GM19467 (cell line): ENCODE measurements at regions not wholly inside any gene's neighbourhood (a gene's known extent, or its start where the extent isn't known, plus 50 kb on each side); places are given as distances from the start of the nearest gene placed in this dataset.
"Not testable (repeated sequence)": the region's sequence is repeated elsewhere in the genome, so short reads cannot be mapped to it uniquely, and the experiment has no call there.

Source experiments
- ATAC-seq: cut with Tn5 transposase; IDR thresholded peaks from one replicate; pipeline ENCODE4 v1.9.1; 2021; ENCODE audit warnings: mild to moderate bottlenecking, moderate library complexity; ENCODE audit not compliant: unreplicated experiment

- no peak for ATAC-seq
These were observed 63.5 kb downstream of the SPATA31D1 start for GRCh38 chr9:82052081-82052480.

GRCh38 chr9:82054264-82055015, 65.9 kb downstream of the SPATA31D1 start:
- no peak for ATAC-seq

- no peak for ATAC-seq
These were observed 69.2 kb downstream of the SPATA31D1 start for GRCh38 chr9:82057805-82058204.

DNA sequence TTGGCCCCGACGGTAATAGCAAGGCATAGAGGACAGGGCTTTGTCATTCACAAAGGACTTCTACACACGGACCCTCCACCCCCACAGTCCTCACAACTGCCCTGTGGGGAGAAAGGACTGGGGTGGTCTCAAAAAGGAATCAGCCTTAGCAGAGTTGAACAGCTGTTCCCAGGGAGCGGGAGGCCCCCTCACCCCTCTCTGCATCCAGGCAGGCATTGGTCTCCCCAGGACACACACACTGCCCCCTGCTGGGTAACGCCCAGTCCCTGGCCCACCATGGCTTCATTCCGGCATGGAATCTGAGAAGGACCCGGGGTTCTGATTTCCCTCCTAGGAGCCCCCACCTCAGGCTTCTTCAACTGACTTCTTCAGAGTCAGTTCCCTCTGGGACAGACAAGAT, 73.2 kb downstream of the SPATA31D1 start:
- ATAC-seq, result not testable (repeated sequence)

GRCh38 chr9:82062245-82062644, 73.7 kb downstream of the SPATA31D1 start:
- no peak for ATAC-seq

DNA sequence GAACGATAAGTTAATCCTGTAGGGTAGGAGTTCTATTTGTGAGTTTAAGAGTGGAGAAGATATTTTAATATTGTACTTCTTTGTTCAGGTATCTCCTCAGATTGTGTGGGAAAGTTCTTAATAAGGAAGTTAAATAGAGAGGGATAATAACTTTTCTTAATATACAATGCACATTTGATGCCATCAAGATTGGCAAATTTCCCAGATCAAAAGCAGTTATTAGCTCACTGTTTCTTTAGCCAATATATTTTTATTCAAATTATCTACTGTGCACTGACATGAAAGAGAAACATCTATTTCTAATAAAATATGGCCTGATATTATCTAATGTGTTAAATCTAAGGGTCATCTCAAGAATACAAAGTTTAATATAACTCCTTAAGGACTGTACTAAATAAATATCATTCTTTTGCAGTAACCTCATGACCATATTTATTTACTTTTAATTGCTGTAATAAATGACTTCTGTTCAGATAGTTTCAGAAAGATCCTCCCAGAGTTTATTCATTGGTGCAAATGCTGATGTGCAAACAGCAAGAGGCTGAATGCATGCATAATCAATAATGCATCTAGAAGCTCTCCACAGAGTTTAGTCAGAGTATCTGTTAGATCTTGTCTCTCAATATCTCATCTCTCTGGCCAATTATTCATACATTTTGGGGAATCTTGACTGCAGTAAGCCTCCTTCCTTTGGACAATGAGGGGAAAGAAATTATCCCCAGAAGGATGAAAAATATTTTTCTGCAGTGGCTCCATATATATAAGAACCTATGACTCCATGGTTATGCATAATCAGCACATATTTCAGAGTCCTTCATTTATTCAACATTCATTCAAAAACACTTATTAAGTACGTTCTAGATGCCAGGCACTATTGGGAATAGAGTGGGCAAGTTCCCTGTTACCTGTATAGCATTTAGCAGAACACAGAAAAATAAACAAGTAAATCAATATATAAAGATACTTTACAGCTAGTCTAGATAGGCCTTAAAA, 85.3 kb downstream of the SPATA31D1 start:
- no peak for ATAC-seq

GRCh38 chr9:82080265-82080664, 91.7 kb downstream of the SPATA31D1 start:
- ATAC-seq, result no peak

- no peak for ATAC-seq
These were observed 92.9 kb downstream of the SPATA31D1 start for GRCh38 chr9:82081496-82081895.

- no peak for ATAC-seq
These were observed 94.0 kb downstream of the SPATA31D1 start for GRCh38 chr9:82082563-82082962.

GRCh38 chr9:82088591-82088990, 100.0 kb downstream of the SPATA31D1 start:
- no peak for ATAC-seq

DNA sequence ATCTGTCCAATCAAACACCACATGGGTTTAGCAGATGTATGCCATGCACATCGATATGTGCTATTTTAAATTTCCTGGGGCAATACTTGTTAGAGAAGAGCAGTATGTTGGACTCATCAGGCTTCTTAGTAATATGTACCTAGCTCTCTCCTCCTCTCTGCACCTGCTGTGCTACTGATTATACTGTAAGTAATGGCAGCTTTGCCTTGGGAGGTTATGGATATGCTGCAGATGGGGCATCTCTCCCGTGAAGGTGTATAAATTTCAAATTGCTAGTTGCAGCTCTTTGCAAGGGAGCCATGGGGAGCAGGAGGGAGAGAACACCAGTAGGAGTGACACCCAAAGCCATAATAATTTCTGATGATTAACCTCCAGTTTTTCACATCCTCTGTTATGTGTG, 101.5 kb downstream of the SPATA31D1 start:
- no peak for ATAC-seq

GRCh38 chr9:82091100-82091499, 102.5 kb downstream of the SPATA31D1 start:
- ATAC-seq, result no peak

GRCh38 chr9:82091610-82092009, 103.0 kb downstream of the SPATA31D1 start:
- no peak for ATAC-seq

DNA sequence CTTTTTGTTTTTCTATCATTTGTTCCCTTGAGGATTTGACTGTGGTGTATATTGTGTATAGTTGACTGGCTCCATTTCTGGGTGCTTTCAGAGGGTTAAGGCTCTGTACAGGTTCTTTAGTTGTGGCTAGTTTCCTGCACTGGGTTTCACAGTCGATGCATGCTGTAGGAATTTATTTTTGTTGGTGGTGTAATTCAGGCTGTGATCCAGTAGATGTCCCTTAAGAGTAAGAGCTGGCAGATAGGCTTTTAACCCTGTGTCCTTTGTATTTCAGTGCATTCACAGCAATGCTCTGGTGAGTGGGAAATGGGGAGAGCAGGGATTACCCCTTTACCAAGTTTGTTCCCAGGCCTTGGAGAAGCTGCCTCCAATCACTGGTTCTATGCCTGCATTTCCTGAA, 112.9 kb downstream of the SPATA31D1 start:
- ATAC-seq, result no peak

DNA sequence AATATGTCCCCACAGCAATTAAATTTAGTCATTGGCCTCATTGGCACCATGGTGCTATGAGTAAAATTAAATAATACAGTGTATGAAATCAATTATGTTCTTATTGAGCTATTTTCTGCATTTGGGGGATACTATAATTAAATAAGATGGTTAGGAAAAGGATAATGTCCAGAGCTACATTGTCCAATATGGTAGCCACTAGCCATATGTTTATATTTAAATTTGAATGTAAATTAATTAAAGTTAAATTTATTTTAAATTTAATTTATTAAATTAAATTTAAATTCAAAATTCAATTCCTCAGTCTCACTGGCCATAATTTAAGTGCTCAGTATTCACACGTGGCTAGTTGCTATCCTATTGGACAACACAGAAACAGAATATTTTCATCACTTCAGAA, 115.7 kb downstream of the SPATA31D1 start:
- ATAC-seq, result no peak

GRCh38 chr9:82105729-82106128, 117.2 kb downstream of the SPATA31D1 start:
- ATAC-seq, result no peak

DNA sequence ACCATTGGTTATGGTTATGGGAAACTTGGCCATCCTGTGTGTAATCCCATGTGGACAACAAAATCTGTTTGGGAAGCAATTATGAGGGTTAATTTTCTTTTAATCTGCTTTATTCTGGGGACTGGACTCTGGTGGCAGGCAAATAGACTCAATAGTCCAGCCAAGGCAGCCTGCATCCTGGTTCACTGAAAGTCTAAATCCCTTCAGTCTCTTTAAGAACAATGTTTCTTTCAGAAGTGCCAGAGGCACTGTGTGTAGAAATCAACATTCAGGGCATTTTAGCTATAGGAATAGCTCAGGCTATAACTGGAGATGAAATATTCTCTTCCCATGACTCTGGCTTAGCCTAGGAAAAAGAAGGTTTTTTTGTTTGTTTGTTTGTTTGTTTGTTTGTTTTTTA, 118.0 kb downstream of the SPATA31D1 start:
- no peak for ATAC-seq

GRCh38 chr9:82108474-82108873, 119.9 kb downstream of the SPATA31D1 start:
- no peak for ATAC-seq

- no peak for ATAC-seq
These were observed 120.4 kb downstream of the SPATA31D1 start for GRCh38 chr9:82108941-82109340.

DNA sequence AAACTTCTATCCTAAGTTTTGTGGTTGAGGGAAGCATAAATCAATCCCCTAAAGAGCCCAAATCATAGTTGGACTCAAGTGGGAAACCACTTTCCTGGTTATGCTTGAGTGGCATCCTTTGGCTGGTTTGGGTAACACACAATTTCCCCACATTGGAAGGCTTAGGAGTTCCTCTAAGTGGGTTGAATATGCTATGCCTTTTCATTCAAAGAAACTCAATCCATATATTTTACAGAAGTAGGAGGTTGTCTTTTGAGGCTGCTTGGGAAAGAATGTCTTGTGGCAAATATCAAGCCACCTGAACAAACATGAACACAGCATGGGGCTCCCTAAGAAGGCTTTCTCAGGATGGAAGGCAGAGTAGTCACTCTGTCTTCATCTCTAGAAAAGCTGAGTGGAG, 121.1 kb downstream of the SPATA31D1 start:
- ATAC-seq, result no peak

- no peak for ATAC-seq
These were observed 122.3 kb downstream of the SPATA31D1 start for GRCh38 chr9:82110881-82111280.

DNA sequence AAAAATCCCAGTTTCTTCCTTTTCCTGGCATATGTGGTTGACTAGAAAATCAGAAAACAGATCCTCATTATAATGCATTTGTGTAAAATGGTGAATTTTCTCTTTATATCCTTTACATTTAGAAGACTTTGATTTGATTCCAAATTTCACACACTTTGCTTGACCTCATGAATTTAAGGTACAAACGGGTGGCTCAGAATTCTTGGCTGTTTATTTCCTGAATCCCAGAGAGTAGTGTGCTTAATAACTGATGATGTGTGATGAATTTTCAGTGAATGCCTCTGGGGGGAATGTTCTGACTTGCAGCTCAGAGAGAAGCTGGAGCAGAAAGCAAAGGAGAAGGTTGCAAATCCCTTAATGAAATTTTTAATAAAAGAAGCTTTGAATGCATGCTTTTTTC, 126.8 kb downstream of the SPATA31D1 start:
- ATAC-seq, result no peak
